ENCODE measurements at regions not wholly inside any gene's neighbourhood (a gene's known extent, or its start where the extent isn't known, plus 50 kb on each side); places are given as distances from the start of the nearest gene placed in this dataset.

DNA sequence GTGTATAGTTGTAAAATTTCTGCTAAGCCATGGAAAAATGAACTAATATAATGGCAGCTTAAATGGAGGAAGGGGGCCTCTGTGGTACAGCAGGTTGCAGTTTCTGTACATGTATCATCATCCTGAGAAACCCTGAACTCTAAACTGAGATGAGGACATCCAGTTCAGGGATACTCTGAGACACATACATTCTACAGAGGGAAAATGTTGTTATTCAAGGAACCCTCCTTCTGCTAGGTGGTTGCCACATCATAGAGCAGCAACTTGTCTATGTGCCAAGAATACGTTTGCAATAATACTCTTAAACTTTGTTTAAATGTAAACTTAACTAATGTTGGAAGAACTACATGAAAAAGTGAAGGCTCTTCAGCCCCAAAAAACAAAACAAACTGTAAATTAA is 1310.8 kb upstream of the WWC1 start:
- DNase-seq (ENCODE audit: extremely low read depth, low read depth): no peak
- TF ChIP-seq, protein P1, sequence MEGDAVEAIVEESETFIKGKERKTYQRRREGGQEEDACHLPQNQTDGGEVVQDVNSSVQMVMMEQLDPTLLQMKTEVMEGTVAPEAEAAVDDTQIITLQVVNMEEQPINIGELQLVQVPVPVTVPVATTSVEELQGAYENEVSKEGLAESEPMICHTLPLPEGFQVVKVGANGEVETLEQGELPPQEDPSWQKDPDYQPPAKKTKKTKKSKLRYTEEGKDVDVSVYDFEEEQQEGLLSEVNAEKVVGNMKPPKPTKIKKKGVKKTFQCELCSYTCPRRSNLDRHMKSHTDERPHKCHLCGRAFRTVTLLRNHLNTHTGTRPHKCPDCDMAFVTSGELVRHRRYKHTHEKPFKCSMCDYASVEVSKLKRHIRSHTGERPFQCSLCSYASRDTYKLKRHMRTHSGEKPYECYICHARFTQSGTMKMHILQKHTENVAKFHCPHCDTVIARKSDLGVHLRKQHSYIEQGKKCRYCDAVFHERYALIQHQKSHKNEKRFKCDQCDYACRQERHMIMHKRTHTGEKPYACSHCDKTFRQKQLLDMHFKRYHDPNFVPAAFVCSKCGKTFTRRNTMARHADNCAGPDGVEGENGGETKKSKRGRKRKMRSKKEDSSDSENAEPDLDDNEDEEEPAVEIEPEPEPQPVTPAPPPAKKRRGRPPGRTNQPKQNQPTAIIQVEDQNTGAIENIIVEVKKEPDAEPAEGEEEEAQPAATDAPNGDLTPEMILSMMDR (IDR thresholded peaks at IDR 0.05; ENCODE audit: low read depth, low read length, missing control alignments): no peak
- H3K4me3 ChIP-seq (replicated peaks; ENCODE audit: low read depth, low read length): no peak overlapping the region

DNA sequence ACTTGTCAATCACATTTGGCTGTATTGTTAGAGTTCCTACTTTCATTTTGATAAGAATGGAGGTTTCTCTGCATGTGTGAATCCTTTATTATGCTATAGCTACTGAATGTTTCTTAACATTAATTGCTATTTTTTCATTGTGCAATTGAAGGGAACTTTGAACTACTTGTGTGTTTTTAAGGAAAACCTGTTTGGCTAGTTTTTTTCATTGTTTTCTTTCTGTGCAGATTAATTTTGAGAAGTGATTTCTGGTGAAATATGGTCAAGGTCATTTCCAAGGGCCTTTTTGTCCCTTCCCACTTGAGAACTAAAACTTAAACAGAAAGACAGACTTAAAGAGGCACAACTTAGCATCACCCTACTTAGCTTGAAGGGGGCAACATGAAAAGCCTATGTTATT is 1309.2 kb upstream of the WWC1 start:
- H3K4me3 ChIP-seq (replicated peaks; ENCODE audit: low read depth, low read length): no peak overlapping the region
- TF ChIP-seq, protein P1 (IDR thresholded peaks at IDR 0.05; ENCODE audit: low read depth, low read length, missing control alignments): no peak
- DNase-seq (ENCODE audit: extremely low read depth, low read depth): no peak

DNA sequence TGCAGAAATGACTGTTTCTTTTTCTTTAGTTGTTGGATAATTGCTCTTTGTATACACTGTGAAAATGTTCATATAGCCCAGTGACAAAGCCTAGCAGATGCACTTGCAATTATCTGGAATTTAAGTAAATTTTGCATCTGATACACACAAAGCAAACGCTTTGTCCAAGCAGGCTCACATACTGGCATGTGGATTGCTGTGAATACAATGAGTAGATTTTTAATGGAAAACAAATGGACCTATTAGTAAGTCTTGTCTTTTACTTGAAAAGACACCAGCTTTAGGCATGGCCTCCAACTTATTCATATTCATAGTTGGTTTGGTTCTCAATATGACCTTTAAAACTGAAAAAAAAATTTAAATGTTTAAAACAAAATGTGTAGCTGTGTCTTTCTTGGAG is 1299.8 kb upstream of the WWC1 start:
- H3K4me3 ChIP-seq (replicated peaks; ENCODE audit: low read depth, low read length): no peak overlapping the region
- TF ChIP-seq, protein P1 (IDR thresholded peaks at IDR 0.05; ENCODE audit: low read depth, low read length, missing control alignments): no peak
- DNase-seq (ENCODE audit: extremely low read depth, low read depth): no peak

DNA sequence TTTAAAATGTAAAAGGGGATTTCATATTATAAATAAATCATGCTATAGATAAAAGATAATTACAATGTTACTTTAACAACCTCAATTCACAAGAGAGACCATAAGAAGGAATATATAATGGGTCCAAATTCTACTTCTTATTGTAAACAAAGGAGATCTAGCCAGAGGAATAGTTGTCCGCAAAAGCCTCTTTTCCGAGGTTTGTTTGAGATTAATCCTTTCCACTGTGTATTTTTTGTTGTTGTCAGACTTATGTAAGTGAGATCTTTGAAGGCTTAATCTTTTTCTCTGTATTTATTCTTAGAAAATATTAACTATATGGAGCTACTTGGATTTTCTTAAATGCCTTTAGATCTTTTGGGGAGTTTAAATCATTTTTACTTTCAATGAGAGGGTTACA is 1299.3 kb upstream of the WWC1 start:
- no peak for DNase-seq (ENCODE audit: extremely low read depth, low read depth)
- no peak overlapping the region for H3K4me3 ChIP-seq (replicated peaks; ENCODE audit: low read depth, low read length)
- TF ChIP-seq, protein P1 (IDR thresholded peaks at IDR 0.05; ENCODE audit: low read depth, low read length, missing control alignments): no peak

DNA sequence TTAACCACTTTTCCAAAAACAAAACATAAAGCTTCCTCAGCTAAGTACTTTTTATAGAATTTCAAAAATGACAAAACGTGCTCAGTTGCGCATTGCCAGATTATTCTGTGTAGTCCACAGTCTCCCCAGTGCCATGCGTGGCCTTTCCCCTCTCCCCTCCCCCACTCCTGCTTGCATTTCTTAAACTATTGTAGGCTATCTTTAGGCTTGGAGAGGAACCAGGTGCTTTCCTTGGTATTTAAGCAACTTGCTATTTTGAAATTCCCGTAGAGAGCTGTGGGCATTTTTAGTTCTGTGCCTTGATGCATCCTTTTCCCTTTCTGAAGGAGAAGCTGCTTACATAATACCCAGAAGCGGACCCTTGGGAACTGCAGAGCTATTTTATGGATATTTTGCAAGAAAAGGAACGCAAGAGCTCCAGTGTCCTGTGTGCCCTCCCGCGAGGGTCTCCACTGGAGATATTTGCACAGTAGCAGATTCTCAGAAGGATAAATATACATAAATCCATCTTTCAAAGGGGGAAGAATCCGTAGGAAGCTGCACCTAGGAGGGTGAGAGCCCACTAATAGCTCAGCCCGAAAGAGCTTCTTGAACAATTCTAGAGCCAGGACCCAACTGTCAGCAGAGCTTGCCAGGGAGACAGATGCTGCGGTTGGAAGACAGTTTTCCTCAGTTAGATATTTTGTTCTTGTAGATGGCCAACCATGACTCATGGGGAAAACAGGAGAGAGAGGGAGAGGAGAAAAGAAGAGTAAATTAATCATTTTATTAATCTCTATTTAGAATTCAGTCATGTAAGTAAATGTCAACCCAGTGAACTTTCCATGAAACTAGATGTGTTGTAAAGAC is 1298.3 kb upstream of the WWC1 start:
- TF ChIP-seq, protein P1 (IDR thresholded peaks at IDR 0.05; ENCODE audit: low read depth, low read length, missing control alignments): no peak
- no peak overlapping the region for H3K4me3 ChIP-seq (replicated peaks; ENCODE audit: low read depth, low read length)
- no peak for DNase-seq (ENCODE audit: extremely low read depth, low read depth)

DNA sequence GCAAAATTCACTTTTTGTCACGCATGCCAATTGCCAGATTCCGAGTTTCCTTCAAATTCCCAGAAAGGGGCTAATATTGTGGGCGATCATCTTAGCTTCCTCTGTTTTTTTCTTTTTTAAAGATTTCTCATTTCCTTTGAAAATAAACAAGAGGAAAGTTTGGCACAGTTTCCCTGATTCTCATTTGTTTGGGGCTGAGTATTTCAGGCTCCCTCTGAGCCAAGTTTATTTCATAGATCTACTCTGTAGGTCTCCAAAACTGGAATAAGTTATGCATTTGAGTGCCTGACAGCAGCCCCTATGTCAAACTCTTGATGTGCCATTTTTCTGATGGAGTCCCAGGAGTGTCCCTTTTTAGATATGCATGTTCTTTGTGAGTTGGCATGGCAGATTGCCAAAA is 1297.2 kb upstream of the WWC1 start:
- TF ChIP-seq, protein P1 (IDR thresholded peaks at IDR 0.05; ENCODE audit: low read depth, low read length, missing control alignments): no peak
- DNase-seq (ENCODE audit: extremely low read depth, low read depth): no peak
- H3K4me3 ChIP-seq (replicated peaks; ENCODE audit: low read depth, low read length): no peak overlapping the region
